ENCODE measurements at regions not wholly inside any gene's neighbourhood (a gene's known extent, or its start where the extent isn't known, plus 50 kb on each side); places are given as distances from the start of the nearest gene placed in this dataset.
"Not testable (repeated sequence)": the region's sequence is repeated elsewhere in the genome, so short reads cannot be mapped to it uniquely, and the experiment has no call there.

DNA sequence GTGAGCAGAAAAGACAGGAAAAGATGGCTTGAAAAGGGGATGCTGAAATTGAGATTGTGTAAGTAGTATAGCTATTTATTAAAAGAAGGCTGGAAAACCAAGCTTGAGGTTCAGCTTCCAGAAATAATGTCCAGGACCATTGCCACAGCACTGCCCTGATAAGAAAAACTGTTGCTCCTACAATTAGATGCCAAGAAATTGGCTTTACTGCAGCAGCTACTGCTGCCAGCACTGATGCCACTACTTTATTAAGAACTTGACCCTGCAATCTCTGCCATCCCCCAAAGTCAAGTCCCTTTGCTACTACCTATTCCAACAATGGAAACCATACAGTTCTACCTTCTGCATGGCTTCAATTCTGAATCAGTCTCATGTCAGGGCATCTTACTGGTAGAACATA lies 130.0 kb upstream of the VAMP7 start:
- TF ChIP-seq, protein P1, sequence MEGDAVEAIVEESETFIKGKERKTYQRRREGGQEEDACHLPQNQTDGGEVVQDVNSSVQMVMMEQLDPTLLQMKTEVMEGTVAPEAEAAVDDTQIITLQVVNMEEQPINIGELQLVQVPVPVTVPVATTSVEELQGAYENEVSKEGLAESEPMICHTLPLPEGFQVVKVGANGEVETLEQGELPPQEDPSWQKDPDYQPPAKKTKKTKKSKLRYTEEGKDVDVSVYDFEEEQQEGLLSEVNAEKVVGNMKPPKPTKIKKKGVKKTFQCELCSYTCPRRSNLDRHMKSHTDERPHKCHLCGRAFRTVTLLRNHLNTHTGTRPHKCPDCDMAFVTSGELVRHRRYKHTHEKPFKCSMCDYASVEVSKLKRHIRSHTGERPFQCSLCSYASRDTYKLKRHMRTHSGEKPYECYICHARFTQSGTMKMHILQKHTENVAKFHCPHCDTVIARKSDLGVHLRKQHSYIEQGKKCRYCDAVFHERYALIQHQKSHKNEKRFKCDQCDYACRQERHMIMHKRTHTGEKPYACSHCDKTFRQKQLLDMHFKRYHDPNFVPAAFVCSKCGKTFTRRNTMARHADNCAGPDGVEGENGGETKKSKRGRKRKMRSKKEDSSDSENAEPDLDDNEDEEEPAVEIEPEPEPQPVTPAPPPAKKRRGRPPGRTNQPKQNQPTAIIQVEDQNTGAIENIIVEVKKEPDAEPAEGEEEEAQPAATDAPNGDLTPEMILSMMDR (IDR thresholded peaks at IDR 0.05; ENCODE audit: borderline replicate concordance, control extremely low read depth, extremely low read depth, insufficient read depth, missing control alignments) = no peak
- in situ Hi-C loops (cut with MboI; ENCODE audit: low sequenced_read_pairs, unreplicated experiment) = no loop called here

DNA sequence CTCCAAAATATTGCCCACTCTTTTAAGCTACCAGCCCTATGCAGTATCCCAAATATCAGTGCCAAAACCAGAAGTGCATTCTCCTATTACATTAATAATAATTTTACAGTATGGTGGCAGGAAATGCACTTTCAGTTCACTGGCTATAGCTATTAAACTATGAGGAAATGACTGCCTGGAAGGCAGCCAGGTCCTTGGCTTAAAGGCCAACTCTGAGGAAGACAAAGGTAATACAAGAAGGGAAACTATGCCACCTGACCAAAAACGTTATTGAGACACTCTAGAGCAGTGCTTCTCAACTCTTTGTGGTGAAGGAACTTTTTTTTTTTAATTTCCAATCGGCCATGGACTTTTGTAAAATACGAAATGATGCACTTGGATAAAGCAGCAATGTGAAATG lies 133.6 kb upstream of the VAMP7 start:
- in situ Hi-C loops (cut with MboI; ENCODE audit: low sequenced_read_pairs, unreplicated experiment) = no loop called here
- no peak for DNase-seq (ENCODE audit: low spot score)
- TF ChIP-seq, protein P1 (IDR thresholded peaks at IDR 0.05; ENCODE audit: borderline replicate concordance, control extremely low read depth, extremely low read depth, insufficient read depth, missing control alignments) = no peak

More for the DNA sequence above, 130.0 kb upstream of the VAMP7 start:
- no peak for DNase-seq (ENCODE audit: low spot score)

DNA sequence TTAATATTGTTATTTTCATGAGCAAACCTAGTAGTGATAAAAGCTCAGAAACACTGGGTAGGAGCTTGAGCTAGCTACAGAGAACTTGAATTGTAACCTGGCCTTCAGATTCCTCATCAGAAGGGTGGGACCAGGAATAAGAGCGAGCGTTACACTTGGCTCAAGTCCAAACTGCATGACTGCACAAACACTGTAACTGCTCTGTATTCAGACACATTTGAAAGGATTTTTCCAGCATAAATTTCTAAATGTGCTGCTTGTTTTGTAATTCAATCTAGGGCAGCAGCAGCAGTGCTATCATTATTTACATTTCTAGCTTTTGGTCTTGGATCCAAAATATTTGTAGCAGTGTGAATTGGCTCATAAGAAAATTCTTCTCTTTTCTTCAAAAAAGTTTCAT lies 133.0 kb upstream of the TMLHE start:
- in situ Hi-C loops (cut with MboI; ENCODE audit: low sequenced_read_pairs, unreplicated experiment) = no loop called here
- no peak for DNase-seq (ENCODE audit: low spot score)
- TF ChIP-seq, protein P1 (IDR thresholded peaks at IDR 0.05; ENCODE audit: borderline replicate concordance, control extremely low read depth, extremely low read depth, insufficient read depth, missing control alignments) = no peak

DNA sequence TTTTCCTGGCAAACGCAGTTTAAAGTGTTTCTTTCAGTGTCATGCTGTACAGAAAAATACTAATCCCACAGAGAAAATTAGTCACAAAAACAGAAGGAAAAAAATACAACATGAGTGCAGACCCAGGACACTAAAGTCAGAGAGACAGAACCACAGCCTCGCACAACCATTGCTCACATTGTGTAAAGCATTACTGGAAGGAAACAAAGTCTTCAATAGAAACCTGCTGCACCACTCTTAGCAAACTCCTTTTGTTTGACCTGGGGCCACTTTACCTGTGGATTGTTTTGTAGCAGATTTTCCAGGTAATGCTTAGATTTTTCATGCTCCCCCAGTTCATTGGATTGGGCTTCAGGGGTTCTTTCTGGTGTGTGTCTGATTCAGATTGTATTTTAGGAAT lies 131.8 kb upstream of the TMLHE start:
- in situ Hi-C loops (cut with MboI; ENCODE audit: low sequenced_read_pairs, unreplicated experiment) = no loop called here
- DNase-seq (ENCODE audit: low spot score) = no peak
- TF ChIP-seq, protein P1 (IDR thresholded peaks at IDR 0.05; ENCODE audit: borderline replicate concordance, control extremely low read depth, extremely low read depth, insufficient read depth, missing control alignments) = no peak

DNA sequence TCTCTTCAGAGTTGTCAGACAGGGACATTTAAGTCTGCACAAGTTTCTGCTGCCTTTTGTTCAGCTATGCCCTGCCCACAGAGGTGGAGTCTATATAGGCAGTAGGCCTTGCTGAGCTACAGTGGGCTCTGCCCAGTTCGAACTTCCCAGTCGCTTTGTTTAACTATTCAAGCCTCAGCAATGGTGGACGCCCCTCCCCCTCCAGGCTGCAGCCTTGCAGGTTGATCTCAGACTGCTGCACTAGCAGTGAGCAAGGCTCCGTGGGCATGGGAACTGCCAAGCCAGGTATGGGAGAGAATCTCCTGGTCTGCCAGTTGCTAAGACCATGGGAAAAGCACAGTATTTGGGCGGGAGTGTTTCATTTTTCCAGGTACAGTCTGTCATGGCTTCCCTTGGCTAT lies 115.6 kb upstream of the TMLHE start:
- DNase-seq (ENCODE audit: low spot score); in situ Hi-C loops (cut with MboI; ENCODE audit: low sequenced_read_pairs, unreplicated experiment): not testable (repeated sequence)

DNA sequence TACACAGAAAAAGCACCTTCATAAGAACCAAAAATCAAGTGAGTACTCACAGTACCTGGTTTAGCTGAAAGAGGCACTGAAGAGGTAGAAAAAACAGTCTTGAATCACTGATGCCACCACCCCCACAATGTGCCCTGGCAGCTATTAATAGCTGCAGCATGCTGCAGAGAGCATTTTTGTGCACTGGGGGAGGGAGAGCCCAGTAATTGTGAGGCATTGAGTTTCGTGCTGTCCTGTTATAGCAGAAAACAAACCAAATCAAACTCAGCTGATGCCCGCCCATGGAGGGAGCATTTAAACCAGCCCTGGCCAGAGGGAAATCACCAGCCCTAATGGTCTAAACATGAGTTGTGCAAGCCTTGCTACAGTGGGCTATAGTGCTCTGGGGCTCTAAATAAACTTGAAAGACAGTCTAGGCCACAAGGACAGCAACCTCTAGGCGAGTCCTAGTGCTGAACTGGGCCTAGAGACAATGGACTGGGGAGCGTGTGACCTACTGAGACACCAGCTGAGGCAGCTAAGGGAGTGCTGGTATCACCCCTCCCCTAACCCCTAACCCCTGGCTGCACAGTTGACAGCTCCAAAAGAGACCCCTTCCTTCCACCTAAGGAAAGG lies 106.3 kb upstream of the TMLHE start:
- no peak for DNase-seq (ENCODE audit: low spot score)
- in situ Hi-C loops (cut with MboI; ENCODE audit: low sequenced_read_pairs, unreplicated experiment) = no loop called here
- TF ChIP-seq, protein P1 (IDR thresholded peaks at IDR 0.05; ENCODE audit: borderline replicate concordance, control extremely low read depth, extremely low read depth, insufficient read depth, missing control alignments) = no peak

DNA sequence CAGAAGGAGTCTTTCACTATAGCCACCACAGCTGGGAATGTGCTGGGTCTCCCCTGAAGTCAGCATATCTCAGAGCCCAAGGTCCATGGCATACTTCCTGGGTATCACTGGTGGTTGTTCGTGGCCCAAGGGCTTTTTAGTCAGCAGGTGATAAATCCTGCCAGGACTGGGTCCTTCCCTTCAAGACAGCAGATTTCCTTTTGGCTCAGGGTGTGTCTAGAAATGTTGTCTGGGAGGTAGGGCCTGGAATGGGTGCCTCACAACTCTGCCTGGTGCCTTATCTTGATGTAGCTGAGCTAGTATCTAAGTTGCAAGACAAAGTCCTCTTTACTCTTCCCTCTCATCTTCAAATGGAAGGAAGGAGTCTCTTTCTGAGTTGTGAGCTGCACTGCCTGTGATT lies 102.4 kb upstream of the TMLHE start:
- TF ChIP-seq, protein P1 (IDR thresholded peaks at IDR 0.05; ENCODE audit: borderline replicate concordance, control extremely low read depth, extremely low read depth, insufficient read depth, missing control alignments) = no peak
- no peak for DNase-seq (ENCODE audit: low spot score)
- in situ Hi-C loops (cut with MboI; ENCODE audit: low sequenced_read_pairs, unreplicated experiment) = no loop called here
